Esophagus squamous epithelium (tissue), 4 donors: ENCODE measurements at regions not wholly inside any gene's neighbourhood (a gene's known extent, or its start where the extent isn't known, plus 50 kb on each side); places are given as distances from the start of the nearest gene placed in this dataset.
"Not testable (repeated sequence)": the region's sequence is repeated elsewhere in the genome, so short reads cannot be mapped to it uniquely, and the experiment has no call there.

Experiments
- POLR2A ChIP-seq, 4 donors: fragments of 450-650 bp; IDR thresholded peaks; one replicate each; pipeline ENCODE4 v1.6.1; 2017; ENCODE audit warnings: antibody characterized with exemption in 4 of 4, mild to moderate bottlenecking in 4 of 4, moderate library complexity in 3 of 4
- TF ChIP-seq, protein P1 (sequence below), 6 experiments: fragments of 450-650 bp in 4 of 6; fragments of 200-600 bp in 2 of 6; sonication (generic) in 2 of 6; IDR thresholded peaks; one replicate each; pipeline ENCODE4 v1.5.1; 2016 to 2019; ENCODE audit warnings: antibody characterized with exemption in 6 of 6, mild to moderate bottlenecking in 4 of 6, moderate library complexity in 4 of 6

DNA sequence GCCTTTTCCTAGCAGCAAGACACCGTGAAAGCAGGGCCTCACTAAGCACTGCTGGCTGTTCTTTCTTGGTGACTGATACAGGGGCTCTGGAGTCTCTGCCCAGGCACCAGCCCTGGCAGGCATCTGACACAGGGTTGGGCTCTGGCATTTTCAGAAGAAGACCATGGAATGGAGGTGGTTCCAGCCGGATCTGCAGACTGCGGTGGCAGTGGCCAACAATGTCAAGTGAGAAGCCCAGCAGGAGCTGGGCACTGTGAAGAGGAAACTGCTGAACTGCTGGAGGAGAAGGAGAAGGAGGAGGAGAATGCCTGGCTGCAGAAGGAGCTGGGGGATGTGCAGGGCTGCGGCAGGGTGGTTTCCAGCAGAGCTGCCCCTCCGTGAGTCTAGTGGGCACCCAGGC lies 101.8 kb downstream of the TBC1D26 start:
- TF ChIP-seq, protein P1, sequence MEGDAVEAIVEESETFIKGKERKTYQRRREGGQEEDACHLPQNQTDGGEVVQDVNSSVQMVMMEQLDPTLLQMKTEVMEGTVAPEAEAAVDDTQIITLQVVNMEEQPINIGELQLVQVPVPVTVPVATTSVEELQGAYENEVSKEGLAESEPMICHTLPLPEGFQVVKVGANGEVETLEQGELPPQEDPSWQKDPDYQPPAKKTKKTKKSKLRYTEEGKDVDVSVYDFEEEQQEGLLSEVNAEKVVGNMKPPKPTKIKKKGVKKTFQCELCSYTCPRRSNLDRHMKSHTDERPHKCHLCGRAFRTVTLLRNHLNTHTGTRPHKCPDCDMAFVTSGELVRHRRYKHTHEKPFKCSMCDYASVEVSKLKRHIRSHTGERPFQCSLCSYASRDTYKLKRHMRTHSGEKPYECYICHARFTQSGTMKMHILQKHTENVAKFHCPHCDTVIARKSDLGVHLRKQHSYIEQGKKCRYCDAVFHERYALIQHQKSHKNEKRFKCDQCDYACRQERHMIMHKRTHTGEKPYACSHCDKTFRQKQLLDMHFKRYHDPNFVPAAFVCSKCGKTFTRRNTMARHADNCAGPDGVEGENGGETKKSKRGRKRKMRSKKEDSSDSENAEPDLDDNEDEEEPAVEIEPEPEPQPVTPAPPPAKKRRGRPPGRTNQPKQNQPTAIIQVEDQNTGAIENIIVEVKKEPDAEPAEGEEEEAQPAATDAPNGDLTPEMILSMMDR (IDR thresholded peaks at IDR 0.05): not testable (repeated sequence)
- TF ChIP-seq POLR2A (IDR thresholded peaks at IDR 0.05): not testable (repeated sequence)
